GM19452 (cell line): ENCODE measurements at regions not wholly inside any gene's neighbourhood (a gene's known extent, or its start where the extent isn't known, plus 50 kb on each side); places are given as distances from the start of the nearest gene placed in this dataset.
"Not testable (repeated sequence)": the region's sequence is repeated elsewhere in the genome, so short reads cannot be mapped to it uniquely, and the experiment has no call there.

Experiments
- ATAC-seq: cut with Tn5 transposase; IDR thresholded peaks from one replicate; pipeline ENCODE4 v1.9.1; 2021; ENCODE audit not compliant: unreplicated experiment

DNA sequence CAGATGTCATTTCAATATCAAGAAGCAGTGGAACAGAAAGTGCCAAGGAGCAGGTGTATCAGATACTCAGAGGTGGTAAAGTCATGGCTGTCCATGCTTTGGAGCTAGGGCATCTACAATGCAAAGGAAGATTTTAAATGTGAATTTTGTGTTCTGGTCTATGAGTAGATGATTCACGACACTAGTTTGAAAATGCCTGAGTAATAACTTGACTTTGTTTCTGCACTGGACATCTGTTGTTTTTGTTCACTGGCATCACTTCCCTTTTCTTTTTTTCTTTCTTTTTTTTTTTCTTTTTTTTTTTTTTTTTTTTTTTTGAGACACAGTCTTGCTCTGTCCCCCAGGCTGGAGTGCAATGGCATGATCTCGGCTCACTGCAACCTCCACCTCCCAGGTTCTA, 460.7 kb upstream of the PAPPA start:
- ATAC-seq: not testable (repeated sequence)

GRCh38 chr9:115694014-115694413, 459.6 kb upstream of the PAPPA start:
- ATAC-seq: no peak

DNA sequence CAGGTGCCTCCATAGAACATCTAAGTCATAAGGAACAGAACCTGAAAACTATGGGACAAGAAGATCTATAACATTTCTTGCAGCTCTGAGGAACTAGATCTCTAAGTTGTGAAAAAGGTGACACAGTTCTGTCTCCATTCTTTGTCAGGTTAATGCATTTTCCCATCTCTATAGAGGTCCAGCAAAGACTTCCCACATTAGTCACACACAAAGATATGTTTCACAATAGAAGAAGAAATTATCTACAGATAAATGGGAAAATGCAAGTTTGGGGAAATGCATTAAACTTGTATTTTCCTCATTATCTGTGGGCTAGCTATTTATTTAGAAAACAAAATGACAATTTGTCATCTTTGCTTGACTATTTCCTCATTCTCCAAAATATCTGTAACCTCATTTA, 458.6 kb upstream of the PAPPA start:
- ATAC-seq: no peak

DNA sequence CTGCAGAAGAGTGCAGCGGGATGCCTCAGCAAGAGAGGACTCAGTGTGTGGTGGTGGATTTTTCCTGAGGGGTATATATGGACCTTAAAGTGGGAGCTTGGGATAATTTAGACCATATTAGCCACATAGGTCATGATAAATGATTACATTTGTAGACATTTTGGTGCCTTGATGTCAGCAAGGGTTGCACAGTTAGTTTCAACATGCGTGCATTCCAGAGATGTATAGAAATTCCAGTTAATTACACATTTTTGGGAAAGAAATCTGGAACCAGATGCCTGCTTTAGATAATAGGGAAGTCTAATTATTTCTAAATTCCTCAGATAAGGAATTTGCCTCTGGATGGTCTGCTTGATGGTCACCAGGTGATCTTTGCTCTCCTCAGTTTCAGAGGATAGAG, 440.6 kb upstream of the PAPPA start:
- ATAC-seq: no peak

GRCh38 chr9:115715666-115716065, 437.9 kb upstream of the PAPPA start:
- no peak for ATAC-seq

DNA sequence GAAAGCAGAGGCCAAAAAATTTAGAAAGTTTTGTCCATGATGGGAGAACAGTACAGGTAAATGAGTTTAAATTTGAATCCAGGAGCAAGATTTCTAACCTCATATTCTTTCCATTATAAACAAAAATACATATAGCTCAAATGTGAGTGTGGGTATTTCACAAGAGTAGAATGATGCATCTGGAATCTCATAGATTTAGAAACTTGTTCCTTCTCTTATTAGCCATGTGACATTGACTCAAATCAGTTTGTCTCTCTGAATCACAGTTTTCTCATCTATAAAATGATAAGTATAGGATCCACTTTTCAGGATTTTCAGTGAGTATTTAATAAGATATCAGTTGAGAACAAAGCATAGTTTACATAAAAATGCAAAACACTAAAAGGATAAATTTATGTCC, 436.3 kb upstream of the PAPPA start:
- no peak for ATAC-seq

DNA sequence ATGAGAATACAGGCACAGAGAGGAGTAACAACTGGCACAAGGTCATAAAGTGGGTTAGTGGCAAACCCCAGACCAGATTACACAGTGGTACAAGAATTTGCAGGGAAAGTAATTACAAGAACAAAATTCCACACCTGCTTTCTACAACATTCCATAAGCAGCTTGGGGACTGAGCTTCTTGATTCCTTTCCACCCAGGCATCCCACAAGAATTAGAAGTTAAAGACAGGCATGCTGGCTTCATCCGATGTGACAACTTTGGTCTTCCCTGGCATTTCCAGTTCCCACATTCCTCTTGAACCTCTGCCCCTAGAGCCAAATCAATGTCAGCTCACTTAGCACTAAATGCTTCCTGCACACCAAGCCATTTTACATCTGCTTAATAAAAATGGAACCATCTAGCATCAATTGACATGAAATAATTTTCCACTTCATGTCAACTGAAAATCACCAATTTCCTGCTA, 435.8 kb upstream of the PAPPA start:
- no peak for ATAC-seq

DNA sequence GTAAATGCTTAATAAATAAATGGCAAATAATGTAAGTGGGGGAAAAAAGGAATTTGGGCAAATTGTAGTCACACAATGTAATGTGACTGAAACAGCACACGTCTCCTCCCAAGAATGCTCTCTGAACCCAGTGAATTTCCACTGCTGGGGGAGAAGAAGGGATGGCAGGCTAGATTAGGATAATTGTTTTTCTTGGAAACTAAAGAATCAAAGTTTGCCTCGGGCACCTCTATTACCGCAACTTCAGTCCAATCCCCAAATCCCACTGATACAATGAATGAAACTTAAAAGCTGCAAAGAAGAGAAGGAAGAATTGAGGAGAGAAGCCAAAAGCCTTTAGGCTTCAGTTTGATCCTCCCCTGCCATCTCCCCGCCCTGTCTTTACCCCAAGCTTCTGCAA, 423.2 kb upstream of the PAPPA start:
- ATAC-seq: no peak

DNA sequence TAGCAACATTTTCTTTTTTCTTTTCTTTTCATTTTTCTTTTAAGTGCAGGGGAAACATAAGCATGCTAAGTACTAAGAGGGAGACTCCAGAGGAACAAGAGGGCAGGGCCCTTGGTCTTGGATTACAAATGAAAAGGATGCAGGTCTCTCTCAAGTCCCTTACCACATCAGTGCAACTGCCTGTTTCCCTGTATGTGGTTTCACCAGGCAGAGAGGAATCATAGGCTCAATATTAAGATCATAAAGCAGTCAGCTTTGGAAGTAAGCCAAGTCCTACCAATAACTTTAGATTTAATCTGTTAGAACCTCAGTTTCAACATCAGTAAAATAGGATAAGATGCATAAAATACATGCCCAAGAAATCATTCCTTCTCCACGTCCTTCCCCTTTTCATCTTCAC, 422.7 kb upstream of the PAPPA start:
- ATAC-seq: no peak

- no peak for ATAC-seq
Measured at GRCh38 chr9:115733318-115734110, 420.1 kb upstream of the PAPPA start.

GRCh38 chr9:115739096-115739875, 414.3 kb upstream of the PAPPA start:
- no peak for ATAC-seq

GRCh38 chr9:115740986-115741385, 412.6 kb upstream of the PAPPA start:
- ATAC-seq: no peak

GRCh38 chr9:115743709-115744605, 409.6 kb upstream of the PAPPA start:
- no peak for ATAC-seq

DNA sequence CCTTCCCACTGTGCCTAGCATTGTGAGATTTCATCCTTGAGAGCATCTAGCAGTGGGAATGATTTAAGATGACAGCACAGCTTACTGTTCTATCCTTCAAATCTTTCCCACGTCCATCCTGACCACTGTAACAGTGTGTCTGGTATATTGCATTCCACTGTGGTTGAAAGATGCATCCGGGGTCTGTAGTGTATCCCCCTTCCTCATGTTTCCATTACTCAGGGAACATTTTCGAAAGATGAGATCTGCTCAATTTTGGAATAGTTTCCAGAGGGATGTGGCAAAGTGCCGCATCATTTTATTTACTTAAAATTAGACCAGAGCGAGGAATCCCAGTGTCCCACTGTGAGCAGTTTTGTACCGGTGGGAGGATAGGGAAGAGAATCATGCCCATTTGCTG, 407.1 kb upstream of the PAPPA start:
- no peak for ATAC-seq

DNA sequence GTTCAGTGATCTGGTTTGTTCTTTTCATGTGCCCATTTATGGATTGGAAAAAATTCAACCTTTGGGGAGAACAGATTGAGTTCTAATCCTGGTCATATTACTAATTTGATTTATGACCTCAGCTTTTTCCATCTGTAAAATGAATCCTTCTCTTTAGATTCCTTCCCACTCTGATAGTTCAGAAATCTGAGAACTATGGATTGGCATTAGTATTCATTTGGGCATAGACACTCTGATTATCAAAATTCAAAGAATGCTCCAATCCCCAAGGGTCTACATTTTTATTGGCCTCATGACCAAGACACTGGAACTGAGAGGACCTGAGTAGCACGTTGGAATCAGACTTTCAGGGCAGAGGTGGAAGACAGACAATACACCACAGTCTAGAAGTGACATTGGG, 405.9 kb upstream of the PAPPA start:
- ATAC-seq: no peak

- no peak for ATAC-seq
Measured at GRCh38 chr9:115756736-115757135, 396.9 kb upstream of the PAPPA start.

- ATAC-seq: no peak
Measured at GRCh38 chr9:115757461-115757860, 396.1 kb upstream of the PAPPA start.

DNA sequence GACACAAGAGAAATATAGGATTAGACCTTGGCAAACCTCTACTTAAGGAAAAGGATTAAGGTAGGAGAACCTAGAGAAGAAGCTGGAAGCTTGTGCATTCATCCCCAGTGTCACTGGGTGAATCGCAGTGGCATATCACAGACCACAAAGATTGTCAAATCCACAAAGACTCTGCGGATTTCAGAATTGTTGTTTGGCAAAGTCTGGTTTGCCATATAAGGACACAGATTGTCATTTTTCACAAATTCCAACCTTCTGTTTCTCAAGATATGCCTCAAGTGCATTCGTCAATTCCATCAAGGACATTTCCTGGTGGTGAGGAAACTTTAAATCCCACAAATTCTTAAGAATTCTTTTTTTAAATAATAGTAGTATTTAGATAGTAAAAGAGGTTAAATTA, 395.1 kb upstream of the PAPPA start:
- no peak for ATAC-seq

GRCh38 chr9:115759426-115759825, 394.2 kb upstream of the PAPPA start:
- ATAC-seq: no peak

DNA sequence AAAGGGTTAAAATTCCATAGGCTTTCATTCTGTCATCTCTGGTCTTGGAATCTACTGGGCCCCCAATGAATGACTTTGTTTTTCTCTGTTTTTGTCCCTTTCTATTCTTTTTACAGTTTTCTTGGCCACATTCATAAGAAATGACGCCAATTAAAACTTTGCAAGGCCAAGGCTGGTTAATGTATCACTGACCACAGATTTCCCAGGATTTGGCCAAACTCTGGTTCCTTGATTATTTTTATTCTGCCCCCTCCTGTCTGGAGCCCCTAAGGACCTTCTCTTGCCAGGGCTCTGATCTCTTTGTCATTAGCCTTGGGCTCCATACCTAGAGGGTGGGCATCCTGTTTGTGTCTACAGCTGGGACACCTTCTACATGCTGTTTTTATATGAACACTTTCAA, 388.9 kb upstream of the PAPPA start:
- ATAC-seq: no peak

DNA sequence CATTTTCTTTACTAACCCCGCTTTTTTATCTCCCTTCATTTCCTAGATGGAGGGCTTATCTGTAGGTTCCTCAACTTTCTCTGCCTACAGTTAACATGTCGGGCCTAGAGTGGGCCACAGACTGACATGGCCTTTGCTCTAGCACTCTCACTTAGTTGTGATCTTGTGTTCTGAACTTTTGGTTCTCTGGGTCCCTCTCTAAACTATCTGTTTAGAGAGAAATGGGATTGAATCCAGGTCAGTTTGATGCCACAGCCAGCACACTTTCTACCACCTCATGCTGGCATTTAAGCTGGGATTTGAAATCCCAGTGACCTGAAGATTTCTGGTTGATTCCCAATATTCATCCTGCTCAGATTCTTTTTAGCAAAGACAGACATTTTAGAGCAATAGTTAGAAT, 388.5 kb upstream of the PAPPA start:
- ATAC-seq: no peak
